Right lobe of liver (tissue), 4 donors: ENCODE measurements at regions not wholly inside any gene's neighbourhood (a gene's known extent, or its start where the extent isn't known, plus 50 kb on each side); places are given as distances from the start of the nearest gene placed in this dataset.
"Not testable (repeated sequence)": the region's sequence is repeated elsewhere in the genome, so short reads cannot be mapped to it uniquely, and the experiment has no call there.

Experiments used
- POLR2A ChIP-seq: fragments of 450-650 bp; IDR thresholded peaks from one replicate; pipeline ENCODE4 v1.6.1; 2017; ENCODE audit warnings: antibody characterized with exemption, mild to moderate bottlenecking
- TF ChIP-seq, protein P1 (sequence below), 4 donors: fragments of 200-600 bp in 3 of 4; fragments of 450-650 bp in 1 of 4; IDR thresholded peaks; one replicate each; pipeline versions ENCODE4 v1.5.1 to v1.8.0; 2016 to 2022; ENCODE audit warnings: antibody characterized with exemption in 4 of 4, mild to moderate bottlenecking in 2 of 4
- donor health status: DM: no; HTN: no; CAD: no.
- donor health status: DM: no; HTN: no; CAD: no.
- donor health status: DM: no; HTN: yes; CAD: no.

DNA sequence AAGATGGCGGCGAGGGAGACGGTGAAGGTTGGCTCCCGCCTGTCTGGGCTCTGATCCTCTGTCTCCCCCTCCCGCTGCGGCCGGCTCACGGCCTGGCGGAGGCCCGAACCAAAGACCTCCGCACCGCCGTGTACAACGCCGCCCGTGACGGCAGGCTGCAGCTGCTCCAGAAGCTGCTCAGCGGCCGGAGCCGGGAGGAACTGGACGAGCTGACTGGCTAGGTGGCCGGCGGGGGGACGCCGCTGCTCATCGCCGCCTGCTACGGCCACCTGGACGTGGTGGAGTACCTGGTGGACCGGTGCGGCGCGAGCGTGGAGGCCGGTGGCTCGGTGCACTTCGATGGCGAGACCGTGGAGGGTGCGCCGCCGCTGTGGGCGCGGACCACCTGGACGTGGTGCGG lies 516.5 kb downstream of the TUBA3C start:
- TF ChIP-seq, protein P1, sequence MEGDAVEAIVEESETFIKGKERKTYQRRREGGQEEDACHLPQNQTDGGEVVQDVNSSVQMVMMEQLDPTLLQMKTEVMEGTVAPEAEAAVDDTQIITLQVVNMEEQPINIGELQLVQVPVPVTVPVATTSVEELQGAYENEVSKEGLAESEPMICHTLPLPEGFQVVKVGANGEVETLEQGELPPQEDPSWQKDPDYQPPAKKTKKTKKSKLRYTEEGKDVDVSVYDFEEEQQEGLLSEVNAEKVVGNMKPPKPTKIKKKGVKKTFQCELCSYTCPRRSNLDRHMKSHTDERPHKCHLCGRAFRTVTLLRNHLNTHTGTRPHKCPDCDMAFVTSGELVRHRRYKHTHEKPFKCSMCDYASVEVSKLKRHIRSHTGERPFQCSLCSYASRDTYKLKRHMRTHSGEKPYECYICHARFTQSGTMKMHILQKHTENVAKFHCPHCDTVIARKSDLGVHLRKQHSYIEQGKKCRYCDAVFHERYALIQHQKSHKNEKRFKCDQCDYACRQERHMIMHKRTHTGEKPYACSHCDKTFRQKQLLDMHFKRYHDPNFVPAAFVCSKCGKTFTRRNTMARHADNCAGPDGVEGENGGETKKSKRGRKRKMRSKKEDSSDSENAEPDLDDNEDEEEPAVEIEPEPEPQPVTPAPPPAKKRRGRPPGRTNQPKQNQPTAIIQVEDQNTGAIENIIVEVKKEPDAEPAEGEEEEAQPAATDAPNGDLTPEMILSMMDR (IDR thresholded peaks at IDR 0.05), result not testable (repeated sequence)
- TF ChIP-seq POLR2A, result not testable (repeated sequence)
